Kidney epithelial cell (primary cell): ENCODE measurements at regions not wholly inside any gene's neighbourhood (a gene's known extent, or its start where the extent isn't known, plus 50 kb on each side); places are given as distances from the start of the nearest gene placed in this dataset.

ENCODE experiments used
- DNase-seq: peaks from one replicate; pipeline ENCODE4 v3.0.0-alpha.2; 2010; ENCODE audit warnings: low read depth
- H3K27me3 ChIP-seq: 2 replicates; pipeline ENCODE4 v1.6.0; 2011; ENCODE audit warnings: low read length; ENCODE audit not compliant: control insufficient read depth, insufficient read depth
- H3K36me3 ChIP-seq: 2 replicates; pipeline ENCODE4 v1.5.1; 2011; ENCODE audit warnings: low read length; ENCODE audit not compliant: control insufficient read depth, insufficient read depth
- H3K4me3 ChIP-seq: 2 replicates; pipeline ENCODE4 v1.5.1; 2011; ENCODE audit warnings: low read depth, mild to moderate bottlenecking, control low read depth, low read length
- TF ChIP-seq, protein P1 (sequence below): IDR thresholded peaks from 2 replicates; pipeline ENCODE4 v1.5.1; 2011; ENCODE audit warnings: mild to moderate bottlenecking, moderate library complexity, low read length, control low read depth, inconsistent platforms; ENCODE audit not compliant: insufficient read depth, poor library complexity, severe bottlenecking

DNA sequence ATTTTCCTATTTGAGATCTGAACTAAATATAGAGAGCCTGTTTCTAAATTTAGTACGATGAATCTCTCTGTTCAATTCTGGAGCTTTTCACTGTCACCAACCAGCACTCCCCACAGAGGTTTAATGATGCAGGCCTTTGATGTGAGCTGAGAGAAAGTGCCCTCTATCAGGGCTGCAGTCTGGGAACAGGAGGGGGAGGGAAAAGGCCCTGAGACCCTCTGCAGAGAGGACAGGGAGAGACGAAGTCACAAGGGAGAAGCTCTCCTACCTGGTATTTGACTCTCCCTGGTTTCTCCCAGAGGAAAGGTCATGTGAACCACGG lies 206.8 kb upstream of the SOX1 start:
- no peak overlapping the region for H3K4me3 ChIP-seq
- H3K27me3 ChIP-seq: no peaks in the 10 kb centered on the region
- no peak for DNase-seq
- TF ChIP-seq, protein P1, sequence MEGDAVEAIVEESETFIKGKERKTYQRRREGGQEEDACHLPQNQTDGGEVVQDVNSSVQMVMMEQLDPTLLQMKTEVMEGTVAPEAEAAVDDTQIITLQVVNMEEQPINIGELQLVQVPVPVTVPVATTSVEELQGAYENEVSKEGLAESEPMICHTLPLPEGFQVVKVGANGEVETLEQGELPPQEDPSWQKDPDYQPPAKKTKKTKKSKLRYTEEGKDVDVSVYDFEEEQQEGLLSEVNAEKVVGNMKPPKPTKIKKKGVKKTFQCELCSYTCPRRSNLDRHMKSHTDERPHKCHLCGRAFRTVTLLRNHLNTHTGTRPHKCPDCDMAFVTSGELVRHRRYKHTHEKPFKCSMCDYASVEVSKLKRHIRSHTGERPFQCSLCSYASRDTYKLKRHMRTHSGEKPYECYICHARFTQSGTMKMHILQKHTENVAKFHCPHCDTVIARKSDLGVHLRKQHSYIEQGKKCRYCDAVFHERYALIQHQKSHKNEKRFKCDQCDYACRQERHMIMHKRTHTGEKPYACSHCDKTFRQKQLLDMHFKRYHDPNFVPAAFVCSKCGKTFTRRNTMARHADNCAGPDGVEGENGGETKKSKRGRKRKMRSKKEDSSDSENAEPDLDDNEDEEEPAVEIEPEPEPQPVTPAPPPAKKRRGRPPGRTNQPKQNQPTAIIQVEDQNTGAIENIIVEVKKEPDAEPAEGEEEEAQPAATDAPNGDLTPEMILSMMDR: no peak
- no peaks in the 10 kb centered on the region for H3K36me3 ChIP-seq

DNA sequence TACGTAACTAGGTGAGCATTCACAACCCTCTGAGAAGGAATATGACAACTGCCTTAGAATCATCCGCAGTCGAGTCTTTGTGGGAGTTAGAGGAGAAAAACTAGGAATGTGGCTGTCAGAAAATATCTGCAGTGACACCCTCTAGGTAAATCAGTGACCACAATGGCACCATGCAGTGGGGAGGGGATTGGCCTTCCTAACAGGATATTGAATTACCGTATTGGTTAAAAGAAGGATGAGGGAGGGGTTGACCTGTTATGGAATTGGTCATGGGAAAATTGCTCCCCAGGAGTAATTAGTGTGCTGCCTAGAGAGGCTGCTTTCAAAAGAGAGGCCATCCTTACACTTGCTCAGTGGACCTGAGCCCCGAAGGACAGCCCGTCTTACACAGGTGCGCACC lies 205.6 kb upstream of the SOX1 start:
- H3K4me3 ChIP-seq: no peak overlapping the region
- no peak for DNase-seq
- H3K36me3 ChIP-seq: no peaks in the 10 kb centered on the region
- H3K27me3 ChIP-seq: no peaks in the 10 kb centered on the region
- TF ChIP-seq, protein P1: no peak

DNA sequence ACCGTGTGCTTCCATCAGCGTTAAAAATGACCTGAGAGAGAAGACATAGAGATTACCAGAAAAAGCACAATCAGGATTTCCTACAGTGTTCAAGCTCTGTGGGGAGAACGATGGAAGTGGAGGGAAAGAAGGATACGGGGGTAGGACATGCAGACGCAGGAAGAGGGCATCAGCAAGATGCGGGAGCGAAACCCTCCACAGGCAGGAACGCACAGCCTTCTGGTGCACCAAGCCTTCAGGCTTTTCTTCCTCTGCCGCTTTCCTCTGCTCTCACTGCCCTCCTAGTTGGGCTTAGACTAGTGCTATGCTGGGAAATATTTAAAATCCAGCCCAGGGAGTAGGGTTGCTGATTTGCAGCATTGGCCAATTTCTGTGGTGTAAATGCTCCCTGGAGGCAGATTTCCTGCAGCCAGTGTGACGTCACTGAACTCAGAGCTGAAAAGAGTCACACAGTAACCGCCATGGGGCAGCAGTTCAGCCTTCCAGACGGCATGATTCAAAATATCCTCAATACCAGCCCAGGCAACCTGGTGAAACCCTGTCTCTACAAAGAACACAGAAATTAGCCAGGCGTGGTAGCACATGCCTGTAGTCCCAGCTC lies 205.1 kb upstream of the SOX1 start:
- no peaks in the 10 kb centered on the region for H3K36me3 ChIP-seq
- no peaks in the 10 kb centered on the region for H3K27me3 ChIP-seq
- TF ChIP-seq, protein P1: no peak
- no peak overlapping the region for H3K4me3 ChIP-seq
- no peak for DNase-seq

DNA sequence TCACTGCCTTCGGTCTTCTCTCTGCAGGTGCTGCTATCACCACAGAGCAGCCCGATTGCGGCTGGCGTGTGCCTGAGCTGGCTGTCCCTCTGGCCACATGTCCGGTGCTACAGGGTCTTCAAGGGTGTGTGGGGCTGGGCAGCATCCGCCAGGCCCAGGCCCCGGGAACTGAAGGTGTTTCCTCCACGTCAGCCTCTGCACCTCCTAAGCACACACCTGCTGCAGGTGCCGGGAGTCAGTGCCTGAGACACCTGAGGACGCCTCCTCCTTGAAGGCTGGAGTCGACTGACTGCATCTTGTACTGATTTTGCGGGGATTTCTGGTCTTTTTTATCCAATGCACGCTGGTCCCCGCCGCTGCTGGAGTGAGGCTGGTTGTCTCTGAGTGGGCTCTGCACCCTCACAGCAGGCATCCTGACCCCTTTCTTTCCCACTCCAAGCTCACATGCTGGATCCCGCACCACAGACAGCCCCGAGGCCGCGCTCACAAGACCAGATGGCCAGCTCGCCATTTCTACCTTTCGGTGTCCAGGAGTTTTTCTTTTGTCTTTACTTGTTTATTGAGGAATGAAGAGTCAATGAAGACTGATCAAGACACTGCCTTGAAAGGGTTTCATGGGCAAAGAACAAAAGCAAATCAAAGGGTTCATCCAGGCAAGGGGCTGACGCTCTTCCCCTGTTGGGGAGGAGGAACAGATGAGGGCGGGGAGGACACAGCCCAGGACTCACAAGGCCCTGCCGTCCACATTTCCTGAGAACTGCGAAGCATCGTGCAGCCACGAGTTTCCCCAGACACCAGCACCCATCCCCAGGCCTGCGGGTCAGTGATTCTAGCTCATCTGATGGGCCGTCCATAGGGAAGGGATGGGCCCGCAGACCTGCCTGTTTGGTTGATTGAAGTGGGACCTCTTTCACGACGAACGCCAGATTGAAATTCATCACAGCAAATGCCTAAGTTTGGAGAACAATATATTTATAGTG lies 203.8 kb upstream of the SOX1 start:
- Histone ChIP-seq H3K36me3 (no peaks in the 10 kb centered on the region), H3K27me3 (no peaks in the 10 kb centered on the region), H3K4me3 (no peak overlapping the region)
- TF ChIP-seq, protein P1: no peak
- no peak for DNase-seq

DNA sequence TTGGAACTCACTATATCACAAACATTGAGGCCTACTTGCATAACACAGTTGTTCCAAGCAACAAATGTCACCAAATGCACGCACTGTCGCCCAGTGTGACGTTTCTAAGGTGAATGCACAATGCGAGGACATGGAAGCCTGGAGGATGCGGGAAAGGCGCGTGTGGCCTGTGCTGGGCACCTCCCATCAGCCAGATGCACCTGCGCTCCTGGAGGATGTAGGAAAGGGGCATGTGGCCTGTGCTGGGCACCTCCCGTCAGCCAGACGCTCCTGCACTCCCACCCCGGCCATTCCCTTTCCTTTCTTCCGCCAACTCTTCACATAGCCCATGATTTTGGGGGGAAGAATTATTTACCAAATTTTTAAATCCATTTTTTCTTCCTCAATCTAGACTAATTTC lies 202.4 kb upstream of the SOX1 start:
- H3K4me3 ChIP-seq: no peak overlapping the region
- no peaks in the 10 kb centered on the region for H3K27me3 ChIP-seq
- DNase-seq: no peak
- H3K36me3 ChIP-seq: no peaks in the 10 kb centered on the region
- TF ChIP-seq, protein P1: no peak
